NCI-H2196 treated with DMSO at 0.1 percent for 48 hours (cell line): ENCODE measurements at regions not wholly inside any gene's neighbourhood (a gene's known extent, or its start where the extent isn't known, plus 50 kb on each side); places are given as distances from the start of the nearest gene placed in this dataset.
"Not testable (repeated sequence)": the region's sequence is repeated elsewhere in the genome, so short reads cannot be mapped to it uniquely, and the experiment has no call there.

Source experiments
- DNase-seq: peaks from one replicate; lab custom pipeline; 2025; ENCODE audit not compliant: unreplicated experiment; lab: John Stamatoyannopoulos, UW

DNA sequence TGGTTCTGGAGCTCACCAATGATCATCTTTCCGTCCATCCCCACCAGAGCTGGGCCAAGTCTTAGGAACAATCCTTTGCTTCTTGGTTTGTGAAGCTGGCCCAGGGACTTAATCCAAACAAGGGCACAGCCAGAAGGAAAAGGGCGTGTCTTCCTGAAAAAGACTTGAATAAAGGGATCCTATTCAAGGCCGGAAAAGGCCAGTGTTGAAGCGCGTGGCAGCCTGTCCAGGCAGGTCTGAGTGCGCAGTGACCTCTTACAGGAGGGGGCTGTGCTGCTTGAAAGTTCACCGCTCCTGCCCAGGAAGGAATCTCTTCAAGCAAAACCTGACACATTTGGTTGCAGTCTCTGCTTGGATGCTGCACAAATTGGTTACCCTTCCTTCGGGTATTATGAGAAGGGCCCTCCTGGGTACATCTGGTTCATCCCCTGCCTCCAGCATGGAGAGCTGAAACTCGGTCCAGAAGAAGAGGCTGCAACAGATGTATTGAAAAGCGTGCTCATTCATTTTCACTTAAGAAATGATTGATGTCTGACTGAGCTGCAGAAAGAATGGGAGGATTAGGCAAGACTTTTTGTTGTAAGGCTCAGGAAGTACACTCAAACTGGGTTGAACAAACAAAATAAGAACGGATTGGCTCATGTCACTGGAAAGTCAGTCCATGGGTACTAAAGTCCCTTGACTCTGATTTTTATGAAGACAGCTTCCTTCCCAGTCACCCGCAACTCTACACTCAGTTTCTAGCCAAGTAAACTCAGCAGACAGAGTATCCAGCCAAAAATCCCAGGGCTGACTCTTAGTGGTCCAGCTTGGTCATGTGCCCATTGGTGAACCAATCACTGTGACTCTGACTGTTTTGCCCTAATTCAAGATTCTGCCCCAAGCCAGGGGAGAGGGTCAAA, 136.3 kb downstream of the TFAP2C start:
- DNase-seq: no peak

DNA sequence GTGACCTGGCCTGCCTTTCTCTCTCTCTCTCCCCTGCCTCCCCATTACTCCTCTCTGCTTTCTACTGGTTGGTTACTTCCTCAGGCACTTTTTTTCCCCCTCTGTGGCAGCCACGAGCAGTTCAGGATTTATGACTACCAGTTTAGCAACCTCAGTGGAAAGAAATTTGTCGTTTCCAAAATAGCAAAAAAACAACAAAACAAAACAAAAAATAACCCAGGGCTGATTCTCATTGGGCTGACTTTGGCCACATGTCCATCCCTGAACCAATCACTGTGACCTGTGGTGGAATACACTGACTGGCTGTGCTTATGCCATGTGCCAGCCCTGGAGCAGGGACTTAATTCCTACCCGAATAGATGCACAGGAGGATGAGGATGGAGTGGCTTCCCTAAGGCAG, 137.4 kb downstream of the TFAP2C start:
- no peak for DNase-seq

DNA sequence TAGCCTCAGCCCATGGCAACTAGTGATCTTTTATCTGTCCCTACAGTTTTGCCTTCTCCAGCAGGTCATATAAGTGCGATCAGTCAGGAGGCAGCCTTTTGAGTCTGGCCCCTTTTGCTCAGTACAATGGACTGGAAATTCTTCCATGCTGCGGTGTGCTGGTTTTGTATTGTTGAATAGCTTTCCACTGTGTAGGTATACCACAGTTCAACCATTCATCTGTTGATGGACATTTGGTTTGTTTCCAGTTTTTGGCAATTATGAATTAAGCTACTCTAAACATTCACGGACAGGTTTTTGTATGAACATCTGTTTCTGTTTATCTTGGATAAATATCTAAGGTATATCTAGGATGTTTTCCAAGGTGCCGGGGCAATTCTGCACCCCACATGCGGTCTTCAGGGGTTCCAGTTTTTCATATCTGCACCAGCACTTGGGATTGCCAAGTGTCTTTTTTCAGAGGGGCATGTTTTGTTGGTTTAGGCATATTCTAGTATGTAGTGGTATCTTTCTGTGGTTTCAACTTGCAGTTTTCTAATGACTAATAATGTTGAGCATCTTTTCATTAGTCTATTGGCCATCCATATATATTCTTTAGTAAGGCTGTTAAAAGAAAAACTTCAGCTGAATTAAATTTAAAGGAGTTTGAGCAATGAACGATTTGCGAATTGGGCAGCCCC, 141.0 kb downstream of the TFAP2C start:
- no peak for DNase-seq

DNA sequence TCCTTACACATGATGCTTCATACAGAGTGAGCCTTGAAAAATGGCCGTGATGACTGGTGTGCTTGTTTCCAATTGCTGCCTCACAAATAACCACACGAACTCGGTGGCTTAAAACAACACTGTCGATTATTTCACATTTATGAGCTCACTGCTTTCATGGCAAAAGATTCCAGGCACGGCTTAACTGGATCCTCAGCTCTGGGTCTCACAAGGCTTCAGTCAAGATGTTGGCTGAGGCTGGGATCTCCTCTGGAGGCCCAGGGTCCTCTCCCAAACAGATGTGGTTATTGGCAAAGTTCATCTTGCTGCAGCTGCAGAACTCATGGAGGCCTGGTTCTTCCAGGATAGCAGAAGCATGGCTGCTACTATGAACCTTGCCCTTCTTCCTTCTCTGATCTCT, 144.6 kb downstream of the TFAP2C start:
- no peak for DNase-seq

DNA sequence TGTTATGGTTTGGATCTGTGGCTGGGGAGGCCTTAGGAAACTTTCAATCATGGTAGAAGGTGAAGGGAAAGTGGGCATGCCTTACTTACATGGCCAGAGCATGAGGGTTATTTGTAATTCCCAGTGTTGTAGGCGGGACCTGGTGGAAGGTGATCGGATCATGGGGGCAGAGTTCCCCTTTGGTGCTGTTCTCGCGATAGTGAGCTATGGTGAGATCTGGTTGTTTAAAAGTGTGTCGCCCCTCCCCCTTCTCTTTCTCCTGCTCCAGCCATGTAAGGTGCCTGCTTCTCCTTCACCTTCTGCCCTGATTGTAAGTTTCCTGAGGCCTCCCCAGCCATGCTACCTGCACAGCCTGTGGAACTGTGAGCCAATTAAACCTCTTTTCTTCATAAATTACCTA, 145.8 kb downstream of the TFAP2C start:
- DNase-seq: no peak

DNA sequence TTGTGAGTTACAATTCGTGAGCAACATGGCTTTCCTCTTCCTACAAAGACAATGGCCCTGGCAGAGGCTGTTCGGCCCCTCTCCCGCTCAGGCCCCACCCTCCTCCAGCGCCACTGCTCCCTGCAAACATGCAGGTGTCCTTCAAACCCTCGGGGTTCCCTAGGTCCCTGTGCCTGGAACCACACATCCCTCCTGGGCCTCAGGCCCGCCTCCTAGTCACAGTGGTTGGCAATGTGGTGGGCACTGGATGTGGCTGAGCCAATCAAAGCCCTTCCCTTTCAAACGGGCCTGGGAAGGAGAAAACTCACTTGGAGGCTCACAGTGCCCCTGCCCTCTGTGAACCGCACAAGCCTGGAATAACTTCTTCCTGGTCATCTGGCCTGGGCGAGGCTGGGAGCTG, 147.2 kb downstream of the TFAP2C start:
- no peak for DNase-seq

DNA sequence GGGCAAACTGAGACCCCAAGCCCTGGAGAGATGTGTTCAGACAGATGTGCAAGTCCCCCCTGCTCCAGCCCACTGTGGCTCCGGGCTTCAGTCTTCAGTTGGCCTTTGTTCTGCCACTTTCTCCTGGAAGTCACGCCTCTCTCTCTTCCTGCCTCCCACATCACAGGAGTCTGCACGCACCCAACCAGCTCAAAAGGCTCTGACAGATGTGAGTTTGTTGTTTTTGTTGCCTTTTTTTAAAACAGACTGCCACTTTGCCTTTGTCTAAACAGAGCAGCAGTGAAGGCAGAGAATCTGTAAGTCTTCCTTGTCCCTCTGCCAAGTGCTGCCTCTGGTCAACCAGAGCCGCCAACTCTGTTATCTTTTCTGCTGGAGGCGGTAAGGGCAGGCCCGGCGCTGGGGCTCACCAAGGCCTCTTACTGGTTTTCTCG, 149.7 kb downstream of the TFAP2C start:
- no peak for DNase-seq

DNA sequence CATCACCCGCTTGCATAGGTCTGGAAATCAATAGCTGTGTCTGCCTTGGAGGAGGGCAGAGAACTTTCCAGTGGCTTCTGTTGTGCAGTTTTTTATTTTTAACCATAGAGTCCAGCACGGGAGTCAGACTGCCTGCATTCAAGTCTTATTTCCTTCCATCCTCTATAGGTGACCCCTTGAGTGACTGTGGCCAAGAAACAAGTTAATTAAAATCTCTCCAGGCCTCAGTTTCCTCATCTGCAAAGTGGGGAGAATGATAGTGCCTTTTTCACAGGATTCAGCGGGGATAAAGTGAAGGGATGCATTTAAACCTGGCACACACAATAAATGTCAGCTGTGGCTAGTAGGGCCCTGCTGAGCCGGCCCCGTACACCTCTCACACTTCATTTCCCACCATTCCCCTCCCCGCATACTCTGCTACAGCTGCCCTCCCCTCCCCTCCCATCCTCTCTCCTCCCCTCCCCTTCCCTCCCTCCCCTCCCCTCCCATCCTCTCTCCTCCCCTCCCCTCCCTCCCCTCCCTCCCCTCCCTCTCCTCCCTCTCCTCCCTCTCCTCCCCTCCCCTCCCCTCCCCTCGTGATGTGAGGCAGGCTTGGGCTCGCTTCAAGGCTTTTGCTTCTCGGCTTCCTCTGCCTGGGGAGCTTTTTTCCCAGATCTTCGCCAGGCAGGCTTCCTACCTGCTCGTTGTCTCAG, 150.5 kb downstream of the TFAP2C start:
- DNase-seq: no peak

DNA sequence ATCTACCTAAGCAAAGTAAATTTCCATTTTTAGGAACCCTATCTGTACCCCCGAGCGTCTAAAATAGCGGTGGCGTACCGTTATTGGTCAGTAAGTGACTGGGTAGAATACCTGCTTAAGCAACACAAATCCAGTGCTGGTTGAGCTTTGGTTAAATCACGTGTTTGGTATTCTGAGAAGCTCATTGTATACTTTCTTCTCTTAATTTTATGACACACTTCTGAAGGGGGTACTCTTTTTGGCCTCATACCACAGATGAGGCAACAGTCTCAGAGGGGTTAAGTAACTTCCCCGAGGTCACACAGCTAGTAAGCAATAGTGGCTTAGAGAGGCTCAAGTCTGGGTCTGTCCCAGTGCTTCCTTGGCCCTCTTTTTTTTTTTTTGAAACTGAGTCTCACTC, 151.2 kb downstream of the TFAP2C start:
- DNase-seq: no peak

DNA sequence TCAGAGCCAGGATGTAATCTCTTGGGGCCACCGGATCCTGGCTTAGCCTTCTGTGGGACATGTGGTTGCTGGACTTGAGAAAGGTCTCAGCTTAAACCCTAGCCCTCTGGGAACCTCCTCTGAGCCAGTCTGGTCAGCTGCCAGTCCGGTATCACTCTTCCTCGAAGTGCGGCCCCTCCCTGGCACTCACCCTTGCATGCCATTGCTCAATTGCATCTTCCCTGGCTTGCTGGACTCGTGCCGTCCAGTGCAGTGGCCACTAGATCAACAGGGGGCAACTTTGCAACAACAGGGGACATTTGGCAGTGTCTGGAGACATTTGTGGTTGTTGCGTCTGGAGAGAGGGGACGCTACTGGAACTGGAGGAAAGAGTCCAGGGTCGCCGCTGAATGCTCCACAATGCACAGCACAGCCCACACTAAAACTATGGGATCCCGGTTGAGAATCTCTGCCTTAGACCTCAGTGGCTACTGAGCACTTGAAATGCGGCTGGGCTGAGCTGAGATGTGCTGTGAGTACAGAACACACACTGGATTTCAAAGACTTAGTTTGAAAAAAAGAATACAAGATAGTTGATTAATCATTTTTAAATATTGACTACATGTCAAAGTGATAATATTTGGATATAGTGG, 152.1 kb downstream of the TFAP2C start:
- no peak for DNase-seq

DNA sequence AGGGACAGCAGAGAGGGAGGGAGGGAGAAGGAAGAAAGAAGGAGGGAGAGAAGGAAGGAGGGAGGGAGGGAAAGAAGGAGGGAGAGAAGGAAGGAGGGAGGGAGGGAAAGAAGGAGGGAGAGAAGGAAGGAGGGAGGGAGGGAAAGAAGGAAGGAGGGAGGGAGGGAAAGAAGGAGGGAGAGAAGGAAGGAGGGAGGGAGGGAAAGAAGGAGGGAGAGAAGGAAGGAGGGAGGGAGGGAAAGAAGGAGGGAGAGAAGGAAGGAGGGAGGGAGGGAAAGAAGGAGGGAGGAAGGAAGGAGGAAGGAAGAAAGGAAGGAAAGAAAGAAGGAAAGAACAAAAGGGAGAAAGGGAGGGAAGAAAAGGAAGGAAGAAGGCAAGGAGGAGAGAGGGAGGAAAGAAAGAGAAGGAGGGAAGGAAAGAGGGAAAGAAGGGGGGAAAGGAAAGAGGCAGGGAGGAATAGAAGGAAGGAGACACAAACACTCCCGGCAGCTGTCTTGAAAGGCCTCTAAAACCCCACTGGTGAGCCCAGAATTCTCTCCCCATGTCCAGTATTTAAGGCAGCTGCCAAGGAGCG, 153.0 kb downstream of the TFAP2C start:
- DNase-seq: not testable (repeated sequence)

DNA sequence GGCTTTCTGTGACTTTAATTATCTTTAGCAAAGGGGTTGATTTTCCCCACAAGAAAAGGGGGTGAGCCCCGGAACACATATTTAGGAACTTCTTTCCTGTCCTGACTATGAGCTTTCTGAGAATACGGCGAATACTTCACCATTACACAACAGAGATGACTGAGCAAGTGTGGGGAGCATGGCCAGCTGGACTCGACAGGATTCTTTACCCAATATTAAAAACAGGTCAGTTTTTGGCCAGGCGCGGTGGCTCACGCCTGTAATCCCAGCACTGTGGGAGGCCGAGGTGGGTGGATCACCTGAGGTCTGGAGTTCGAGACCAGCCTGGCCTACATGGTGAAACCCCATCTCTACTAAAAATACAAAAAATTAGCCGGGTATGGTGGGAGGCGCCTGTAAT, 153.7 kb downstream of the TFAP2C start:
- not testable (repeated sequence) for DNase-seq

DNA sequence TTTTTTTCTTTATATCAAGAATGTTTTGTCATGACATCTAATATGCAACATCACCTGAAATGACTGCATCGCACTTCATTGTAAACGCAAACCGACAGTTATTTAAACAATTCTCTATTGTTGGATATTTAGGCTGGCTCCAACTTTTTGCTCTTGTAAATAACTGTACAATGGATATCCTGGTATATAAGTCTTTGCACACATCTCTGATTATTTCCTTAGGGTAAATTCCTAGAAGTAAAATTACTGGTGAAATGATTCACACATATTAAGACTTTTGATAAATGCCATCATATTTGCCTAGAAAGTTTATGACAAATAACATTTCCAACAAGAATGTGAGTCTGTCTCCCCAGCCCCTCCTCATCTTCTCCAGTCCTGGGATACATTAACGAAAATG, 154.7 kb downstream of the TFAP2C start:
- no peak for DNase-seq

DNA sequence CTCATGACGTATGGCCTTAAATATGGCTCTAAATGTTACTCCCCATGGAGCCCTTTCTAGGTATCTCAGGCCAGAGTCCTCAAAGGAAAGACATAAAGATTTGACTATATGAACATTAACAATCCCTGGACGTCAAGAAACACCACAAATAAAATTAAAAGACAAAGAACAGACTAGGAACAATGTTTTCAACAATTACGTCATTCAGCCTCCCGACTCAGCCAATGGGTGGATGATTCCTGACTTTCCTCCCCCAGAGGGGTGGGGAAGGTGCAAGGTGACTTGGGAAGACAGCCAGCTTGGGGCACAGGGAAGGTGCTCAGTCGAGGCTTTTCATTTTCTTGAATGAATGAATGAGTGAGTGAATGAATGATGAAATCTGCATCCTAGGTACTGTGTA, 157.4 kb downstream of the TFAP2C start:
- DNase-seq: no peak

DNA sequence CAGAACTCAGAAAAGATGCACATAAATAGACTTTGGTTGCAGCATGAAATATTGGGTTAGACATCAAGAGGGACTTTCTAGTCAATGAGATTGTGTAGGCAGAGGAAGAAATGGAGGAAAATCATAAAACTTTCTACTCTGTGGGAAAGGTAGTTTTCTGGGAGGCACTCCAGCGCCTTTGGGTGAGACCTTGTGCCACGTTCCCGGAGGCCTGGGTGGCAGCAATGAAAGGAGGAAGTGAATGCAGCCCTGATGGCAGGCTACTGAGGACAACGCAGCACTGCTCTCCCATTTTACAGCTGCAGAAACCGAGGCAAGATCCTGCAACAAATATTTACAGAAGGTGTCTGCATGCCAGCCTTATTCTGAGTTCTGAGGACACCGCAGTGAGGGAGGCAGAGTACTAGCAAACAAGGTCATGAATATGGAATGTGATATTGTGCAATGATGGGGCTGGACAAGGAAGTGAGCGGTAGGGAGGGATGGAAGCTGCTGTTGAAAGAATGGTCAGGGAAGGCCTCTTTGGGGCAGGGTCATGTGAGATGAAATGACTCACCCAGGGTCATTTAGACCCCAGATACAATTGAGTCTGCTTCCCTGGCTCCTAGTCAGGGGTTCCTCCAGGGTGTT, 159.1 kb downstream of the TFAP2C start:
- DNase-seq: no peak

DNA sequence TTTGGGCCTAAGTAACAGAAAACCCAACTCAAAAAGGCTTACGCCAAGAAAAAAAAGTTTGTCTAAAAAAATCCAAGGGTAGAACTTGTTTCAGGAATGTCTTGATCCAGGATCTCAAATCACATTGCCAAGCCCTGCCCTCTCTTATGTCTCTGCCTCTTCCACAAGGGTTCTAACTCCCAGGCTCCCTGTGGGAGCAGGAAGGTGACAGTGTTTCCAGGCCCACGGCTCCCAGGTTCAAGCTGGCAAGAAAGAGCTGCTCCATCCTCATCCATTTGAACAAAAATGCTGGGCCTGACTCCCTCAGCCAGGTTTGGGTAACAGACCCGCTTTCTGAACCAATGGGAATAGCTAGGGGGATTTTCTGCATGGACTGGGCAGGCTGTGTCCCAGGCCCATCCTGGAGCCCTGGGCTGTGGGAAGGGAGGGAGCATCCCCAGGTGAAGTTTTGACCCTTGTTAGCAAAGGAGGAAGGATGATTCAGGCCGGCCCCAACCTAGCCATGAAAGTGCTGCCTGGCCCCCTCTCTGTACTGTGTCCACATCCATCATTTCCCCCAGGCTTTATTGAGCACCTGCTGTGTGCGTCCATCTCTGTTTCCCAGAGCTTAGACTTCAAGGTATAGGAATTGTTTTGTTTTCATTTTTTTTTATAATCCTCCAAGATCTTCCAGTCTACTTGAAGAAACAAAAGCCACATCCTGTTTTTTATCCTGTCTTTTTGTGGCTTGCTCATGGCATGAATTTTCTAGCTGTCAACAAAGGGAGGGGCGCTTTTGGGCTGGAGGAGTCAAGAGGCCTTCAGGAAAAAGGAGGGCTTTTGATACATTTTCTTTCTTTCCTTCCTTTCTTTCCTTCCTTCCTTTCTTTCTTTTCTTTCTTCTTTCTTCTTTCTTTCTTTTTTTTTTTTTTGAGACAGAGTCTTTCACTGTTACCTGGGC, 159.8 kb downstream of the TFAP2C start:
- no peak for DNase-seq

DNA sequence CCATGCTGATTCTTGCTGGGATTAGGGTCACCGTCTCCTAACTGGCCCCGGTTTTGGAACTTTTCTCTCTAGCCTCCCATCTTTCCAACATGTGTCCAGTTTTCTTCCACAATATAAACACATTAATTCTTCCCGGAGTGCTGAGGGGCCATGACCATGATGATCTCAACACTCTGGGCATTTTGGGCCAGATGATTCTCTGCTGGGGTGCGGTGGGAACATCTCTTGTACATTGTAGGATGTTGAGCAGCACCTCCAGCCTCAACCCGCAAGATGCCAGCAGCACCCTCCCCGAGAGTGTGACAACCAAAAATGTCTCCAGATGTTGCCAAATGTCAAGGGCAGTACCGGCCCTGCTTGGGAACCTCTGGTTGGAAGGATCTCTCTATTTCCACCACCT, 164.8 kb downstream of the TFAP2C start:
- no peak for DNase-seq

DNA sequence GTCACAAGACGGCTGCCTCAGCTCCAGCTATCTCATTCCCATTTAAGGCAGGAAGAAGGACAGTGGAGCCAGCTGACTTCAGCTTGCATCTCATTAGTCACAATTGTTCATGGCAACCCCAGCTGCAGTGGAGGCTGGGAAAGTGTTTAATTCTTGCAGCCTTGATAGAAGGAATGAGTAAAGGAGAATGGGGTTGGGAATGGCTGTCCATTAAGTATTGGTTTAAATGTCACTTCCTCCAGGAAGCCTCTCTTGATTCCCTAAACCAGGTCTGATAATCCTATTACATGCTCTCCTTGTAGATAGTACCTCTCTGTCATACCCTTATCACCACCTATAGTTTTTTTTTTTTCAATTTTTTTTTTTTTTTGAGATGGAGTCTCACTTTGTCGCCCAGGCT, 166.4 kb downstream of the TFAP2C start:
- no peak for DNase-seq

DNA sequence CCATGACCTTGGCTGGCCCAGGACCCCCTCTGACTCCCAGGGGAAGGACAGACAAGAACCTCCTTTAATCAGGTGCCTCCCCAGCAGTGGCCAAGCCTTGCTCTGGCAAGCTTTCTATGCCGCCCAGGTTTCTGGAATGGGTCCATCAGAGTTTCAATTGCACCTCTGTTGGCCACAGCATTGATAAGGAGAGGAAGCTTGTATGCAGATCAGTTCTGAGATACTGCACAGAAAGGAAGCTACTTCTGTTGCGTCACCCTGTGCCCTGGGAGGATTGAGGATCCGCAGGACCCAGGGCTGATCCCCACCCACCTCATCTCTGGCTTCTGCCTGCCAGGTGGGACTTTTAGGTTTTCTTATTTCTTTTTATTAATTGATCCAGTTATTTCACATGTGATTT, 167.2 kb downstream of the TFAP2C start:
- DNase-seq: no peak

DNA sequence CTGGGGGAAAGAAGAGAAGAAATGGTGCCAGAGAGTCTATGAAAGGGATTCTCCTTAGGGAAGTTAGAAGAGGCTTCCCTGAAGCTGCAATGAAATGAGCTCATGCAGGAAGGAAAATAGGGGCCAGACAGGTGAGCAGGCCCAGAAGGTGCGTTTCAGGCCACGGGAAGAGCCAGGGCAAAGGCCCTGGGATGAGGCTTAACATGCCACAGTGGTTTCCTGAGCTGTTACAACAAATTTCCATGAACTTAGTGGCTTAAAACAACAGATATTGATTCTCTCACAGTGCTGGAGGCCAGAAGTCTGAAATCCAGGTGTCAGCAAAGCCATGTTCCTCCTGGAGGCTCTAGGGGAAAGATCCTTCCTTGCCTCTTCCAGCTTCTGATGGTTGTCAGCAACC, 167.9 kb downstream of the TFAP2C start:
- no peak for DNase-seq
